ENCODE measurements at regions not wholly inside any gene's neighbourhood (a gene's known extent, or its start where the extent isn't known, plus 50 kb on each side); places are given as distances from the start of the nearest gene placed in this dataset.

GRCh38 chr12:93109551-93110203 lies 180.6 kb upstream of the EEA1 start:
- no peak overlapping the region for H3K4me3 Mint-ChIP-seq (ENCODE audit: low read depth)
- peaks cover 18% of the 10 kb centered on the region for H3K4me1 Mint-ChIP-seq (ENCODE audit: low read depth)
- H3K27ac Mint-ChIP-seq = no peak overlapping the region
- DNase-seq (ENCODE audit: low spot score, unreplicated experiment) = no peak
- H3K36me3 Mint-ChIP-seq (ENCODE audit: insufficient read depth) = no peaks in the 10 kb centered on the region
- no peaks in the 10 kb centered on the region for H3K9me3 Mint-ChIP-seq (ENCODE audit: low read depth)
- H3K27me3 Mint-ChIP-seq = peaks cover under 1% of the 10 kb centered on the region
- TF ChIP-seq, protein P1, sequence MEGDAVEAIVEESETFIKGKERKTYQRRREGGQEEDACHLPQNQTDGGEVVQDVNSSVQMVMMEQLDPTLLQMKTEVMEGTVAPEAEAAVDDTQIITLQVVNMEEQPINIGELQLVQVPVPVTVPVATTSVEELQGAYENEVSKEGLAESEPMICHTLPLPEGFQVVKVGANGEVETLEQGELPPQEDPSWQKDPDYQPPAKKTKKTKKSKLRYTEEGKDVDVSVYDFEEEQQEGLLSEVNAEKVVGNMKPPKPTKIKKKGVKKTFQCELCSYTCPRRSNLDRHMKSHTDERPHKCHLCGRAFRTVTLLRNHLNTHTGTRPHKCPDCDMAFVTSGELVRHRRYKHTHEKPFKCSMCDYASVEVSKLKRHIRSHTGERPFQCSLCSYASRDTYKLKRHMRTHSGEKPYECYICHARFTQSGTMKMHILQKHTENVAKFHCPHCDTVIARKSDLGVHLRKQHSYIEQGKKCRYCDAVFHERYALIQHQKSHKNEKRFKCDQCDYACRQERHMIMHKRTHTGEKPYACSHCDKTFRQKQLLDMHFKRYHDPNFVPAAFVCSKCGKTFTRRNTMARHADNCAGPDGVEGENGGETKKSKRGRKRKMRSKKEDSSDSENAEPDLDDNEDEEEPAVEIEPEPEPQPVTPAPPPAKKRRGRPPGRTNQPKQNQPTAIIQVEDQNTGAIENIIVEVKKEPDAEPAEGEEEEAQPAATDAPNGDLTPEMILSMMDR (IDR thresholded peaks at IDR 0.05; ENCODE audit: unreplicated experiment) = no peak

GRCh38 chr12:93111773-93112172 lies 182.7 kb upstream of the EEA1 start:
- Mint-ChIP-seq H3K36me3 (ENCODE audit: insufficient read depth) (no peaks in the 10 kb centered on the region), H3K4me3 (ENCODE audit: low read depth) (no peak overlapping the region), H3K27ac (no peak overlapping the region), H3K9me3 (ENCODE audit: low read depth) (no peaks in the 10 kb centered on the region), H3K27me3 (peaks cover 16% of the 10 kb centered on the region), H3K4me1 (ENCODE audit: low read depth) (peaks cover 23% of the 10 kb centered on the region)
- TF ChIP-seq, protein P1 (IDR thresholded peaks at IDR 0.05; ENCODE audit: unreplicated experiment) = no peak
- DNase-seq (ENCODE audit: low spot score, unreplicated experiment) = no peak

- no peaks in the 10 kb centered on the region for H3K36me3 Mint-ChIP-seq (ENCODE audit: insufficient read depth)
- no peaks in the 10 kb centered on the region for H3K9me3 Mint-ChIP-seq (ENCODE audit: low read depth)
- DNase-seq (ENCODE audit: low spot score, unreplicated experiment) = no peak
Observed at GRCh38 chr12:93113317-93114006, 184.4 kb upstream of the EEA1 start.

DNA sequence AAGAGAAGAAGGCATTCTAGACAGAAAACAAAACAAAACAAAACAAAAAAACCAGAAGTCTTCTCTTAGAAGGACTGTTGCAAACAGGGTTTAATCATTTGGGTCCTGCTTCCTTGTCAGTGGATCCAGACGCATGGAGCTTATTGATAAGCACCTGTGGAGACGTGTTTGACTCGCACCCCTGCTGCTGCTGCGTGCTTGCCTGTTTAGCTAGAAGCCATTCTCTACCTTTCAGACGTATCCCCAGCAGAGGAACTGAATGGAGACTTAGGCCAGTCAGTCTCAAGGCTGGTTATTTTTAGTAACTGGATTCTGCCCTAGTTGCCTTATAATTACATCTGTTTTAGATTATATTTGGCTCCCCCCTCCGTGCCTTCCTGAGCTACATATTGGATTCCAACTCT lies 186.1 kb upstream of the EEA1 start:
- no peaks in the 10 kb centered on the region for H3K9me3 Mint-ChIP-seq (ENCODE audit: low read depth)

More at GRCh38 chr12:93113317-93114006, 184.4 kb upstream of the EEA1 start:
- TF ChIP-seq, protein P1 (IDR thresholded peaks at IDR 0.05; ENCODE audit: unreplicated experiment) = no peak
- Mint-ChIP-seq H3K4me3 (ENCODE audit: low read depth) (no peak overlapping the region), H3K27ac (no peak overlapping the region), H3K27me3 (peaks cover 16% of the 10 kb centered on the region), H3K4me1 (ENCODE audit: low read depth) (peaks cover 20% of the 10 kb centered on the region)

GRCh38 chr12:93115646-93116045 lies 186.6 kb upstream of the EEA1 start:
- TF ChIP-seq, protein P1 (IDR thresholded peaks at IDR 0.05; ENCODE audit: unreplicated experiment) = no peak
- no peak overlapping the region for H3K4me3 Mint-ChIP-seq (ENCODE audit: low read depth)
- peaks cover 30% of the 10 kb centered on the region for H3K27me3 Mint-ChIP-seq
- H3K27ac Mint-ChIP-seq = no peak overlapping the region
- no peaks in the 10 kb centered on the region for H3K36me3 Mint-ChIP-seq (ENCODE audit: insufficient read depth)
- H3K4me1 Mint-ChIP-seq (ENCODE audit: low read depth) = peaks cover 19% of the 10 kb centered on the region
- no peak for DNase-seq (ENCODE audit: low spot score, unreplicated experiment)
- no peaks in the 10 kb centered on the region for H3K9me3 Mint-ChIP-seq (ENCODE audit: low read depth)

More for the DNA sequence above, 186.1 kb upstream of the EEA1 start:
- H3K27me3 Mint-ChIP-seq = peaks cover 26% of the 10 kb centered on the region
- H3K36me3 Mint-ChIP-seq (ENCODE audit: insufficient read depth) = no peaks in the 10 kb centered on the region
- no peak for DNase-seq (ENCODE audit: low spot score, unreplicated experiment)
- peaks cover 19% of the 10 kb centered on the region for H3K4me1 Mint-ChIP-seq (ENCODE audit: low read depth)
- H3K27ac Mint-ChIP-seq = no peak overlapping the region
- H3K4me3 Mint-ChIP-seq (ENCODE audit: low read depth) = no peak overlapping the region
- TF ChIP-seq, protein P1 (IDR thresholded peaks at IDR 0.05; ENCODE audit: unreplicated experiment) = no peak

Measured in progenitor cell of endocrine pancreas (in vitro differentiated cells).